ENCODE measurements at regions not wholly inside any gene's neighbourhood (a gene's known extent, or its start where the extent isn't known, plus 50 kb on each side); places are given as distances from the start of the nearest gene placed in this dataset.
A peak's percentile ranks its signal among the peaks of the same experiment; 100 is the strongest.

GRCh38 chr12:118748478-118749380, 232.6 kb upstream of the SRRM4 start:
- Histone ChIP-seq H3K27ac (ENCODE audit: extremely low read depth, low read depth, low read length) (no peak overlapping the region), H3K4me1 (replicated peaks in 1 of 2; ENCODE audit: control insufficient read depth in 2 of 2, insufficient read depth in 2 of 2, low read length in 2 of 2) (no peaks in the 10 kb centered on the region), H4K20me1 (replicated peaks; ENCODE audit: control insufficient read depth, insufficient read depth, low read length) (no peaks in the 10 kb centered on the region), H3K4me3 (no peak overlapping the region), H3K9ac (ENCODE audit: insufficient read depth in 1 of 2, low read depth in 2 of 2, low read length in 2 of 2) (no peak overlapping the region), H3K9me1 (ENCODE audit: control insufficient read depth, insufficient read depth, low read length) (no peaks in the 10 kb centered on the region), H3K79me2 (ENCODE audit: control insufficient read depth, insufficient read depth, low read length) (no peaks in the 10 kb centered on the region), H3K27me3 (ENCODE audit: control insufficient read depth in 2 of 2, insufficient read depth in 2 of 2, low read length in 2 of 2) (no peaks in the 10 kb centered on the region), H2AFZ (ENCODE audit: low read depth, low read length) (no peak overlapping the region), H3K36me3 (ENCODE audit: control insufficient read depth, insufficient read depth, low read length) (no peaks in the 10 kb centered on the region), H3K4me2 (ENCODE audit: insufficient read depth, low read length) (no peak overlapping the region), H3K9me3 (replicated peaks; ENCODE audit: control insufficient read depth, insufficient read depth, low read depth, low read length) (no peaks in the 10 kb centered on the region)
- no TSS peak for BruUV-seq (replicated peaks)
- intact Hi-C loops (cut with micrococcal nuclease) (no loop called here), in situ Hi-C loops (cut with MboI) (no loop called here)
- 5% methylated on average over 7 of the region's 7 CpGs for WGBS (ENCODE audit: insufficient coverage, low coverage, missing lambda C conversion rate)
- TF ChIP-seq YY1 (IDR thresholded peaks at IDR 0.05; ENCODE audit: borderline replicate concordance in 1 of 3, control insufficient read depth in 1 of 3, extremely low read depth in 1 of 3, insufficient read depth in 3 of 3, insufficient read length in 1 of 3, insufficient replicate concordance in 2 of 3, low read depth in 1 of 3, low read length in 2 of 3) (peak in 1 of 3 experiments; percentile 49), ETS2 (tag; IDR thresholded peaks at IDR 0.05; ENCODE audit: borderline replicate concordance, poor library complexity, severe bottlenecking) (no peak)
- TF ChIP-seq, protein P1, sequence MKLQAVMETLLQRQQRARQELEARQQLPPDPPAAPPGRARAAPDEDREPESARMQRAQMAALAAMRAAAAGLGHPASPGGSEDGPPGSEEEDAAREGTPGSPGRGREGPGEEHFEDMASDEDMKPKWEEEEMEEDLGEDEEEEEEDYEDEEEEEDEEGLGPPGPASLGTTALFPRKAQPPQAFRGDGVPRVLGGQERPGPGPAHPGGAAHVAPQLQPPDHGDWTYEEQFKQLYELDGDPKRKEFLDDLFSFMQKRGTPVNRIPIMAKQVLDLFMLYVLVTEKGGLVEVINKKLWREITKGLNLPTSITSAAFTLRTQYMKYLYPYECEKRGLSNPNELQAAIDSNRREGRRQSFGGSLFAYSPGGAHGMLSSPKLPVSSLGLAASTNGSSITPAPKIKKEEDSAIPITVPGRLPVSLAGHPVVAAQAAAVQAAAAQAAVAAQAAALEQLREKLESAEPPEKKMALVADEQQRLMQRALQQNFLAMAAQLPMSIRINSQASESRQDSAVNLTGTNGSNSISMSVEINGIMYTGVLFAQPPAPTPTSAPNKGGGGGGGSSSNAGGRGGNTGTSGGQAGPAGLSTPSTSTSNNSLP (IDR thresholded peaks at IDR 0.05; ENCODE audit: borderline replicate concordance, low read depth, low read length), result no peak
- ATAC-seq (no peak), DNase-seq (ENCODE audit: extremely low read depth in 1 of 4, low spot score in 3 of 4) (no peak), FAIRE-seq (no peak)
- CTCF ChIA-PET (ENCODE audit: low intra/inter-chr PET ratio), result no interaction called here
- POLR2A ChIA-PET, result no interaction called here
